GM12874 (cell line): ENCODE measurements at regions not wholly inside any gene's neighbourhood (a gene's known extent, or its start where the extent isn't known, plus 50 kb on each side); places are given as distances from the start of the nearest gene placed in this dataset.

Experiments
- TF ChIP-seq, protein P1 (sequence below): IDR thresholded peaks from 2 replicates; pipeline ENCODE4 v1.5.1; 2011; ENCODE audit warnings: low read depth, mild to moderate bottlenecking, control low read depth, low read length, moderate library complexity; ENCODE audit not compliant: insufficient read depth

DNA sequence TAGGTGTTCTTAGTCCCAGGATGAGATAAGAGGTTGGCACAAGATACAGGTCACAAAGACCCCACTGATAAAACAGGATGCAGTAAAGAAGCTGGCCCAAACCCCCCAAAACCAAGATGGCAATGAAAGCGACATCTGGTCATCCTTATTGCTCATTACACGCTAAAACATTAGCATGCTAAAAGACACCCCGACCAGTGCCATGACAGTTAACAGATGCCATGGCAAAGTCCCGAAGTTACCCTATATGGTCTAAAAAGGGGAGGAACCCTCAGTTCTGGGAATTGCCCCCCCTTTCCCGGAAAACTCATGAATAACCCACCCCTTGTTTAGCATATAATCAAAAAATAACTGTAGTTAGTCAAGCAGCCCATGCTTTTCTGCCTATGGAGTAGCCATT, 251.1 kb downstream of the SLC4A3 start:
- TF ChIP-seq, protein P1, sequence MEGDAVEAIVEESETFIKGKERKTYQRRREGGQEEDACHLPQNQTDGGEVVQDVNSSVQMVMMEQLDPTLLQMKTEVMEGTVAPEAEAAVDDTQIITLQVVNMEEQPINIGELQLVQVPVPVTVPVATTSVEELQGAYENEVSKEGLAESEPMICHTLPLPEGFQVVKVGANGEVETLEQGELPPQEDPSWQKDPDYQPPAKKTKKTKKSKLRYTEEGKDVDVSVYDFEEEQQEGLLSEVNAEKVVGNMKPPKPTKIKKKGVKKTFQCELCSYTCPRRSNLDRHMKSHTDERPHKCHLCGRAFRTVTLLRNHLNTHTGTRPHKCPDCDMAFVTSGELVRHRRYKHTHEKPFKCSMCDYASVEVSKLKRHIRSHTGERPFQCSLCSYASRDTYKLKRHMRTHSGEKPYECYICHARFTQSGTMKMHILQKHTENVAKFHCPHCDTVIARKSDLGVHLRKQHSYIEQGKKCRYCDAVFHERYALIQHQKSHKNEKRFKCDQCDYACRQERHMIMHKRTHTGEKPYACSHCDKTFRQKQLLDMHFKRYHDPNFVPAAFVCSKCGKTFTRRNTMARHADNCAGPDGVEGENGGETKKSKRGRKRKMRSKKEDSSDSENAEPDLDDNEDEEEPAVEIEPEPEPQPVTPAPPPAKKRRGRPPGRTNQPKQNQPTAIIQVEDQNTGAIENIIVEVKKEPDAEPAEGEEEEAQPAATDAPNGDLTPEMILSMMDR: no peak

DNA sequence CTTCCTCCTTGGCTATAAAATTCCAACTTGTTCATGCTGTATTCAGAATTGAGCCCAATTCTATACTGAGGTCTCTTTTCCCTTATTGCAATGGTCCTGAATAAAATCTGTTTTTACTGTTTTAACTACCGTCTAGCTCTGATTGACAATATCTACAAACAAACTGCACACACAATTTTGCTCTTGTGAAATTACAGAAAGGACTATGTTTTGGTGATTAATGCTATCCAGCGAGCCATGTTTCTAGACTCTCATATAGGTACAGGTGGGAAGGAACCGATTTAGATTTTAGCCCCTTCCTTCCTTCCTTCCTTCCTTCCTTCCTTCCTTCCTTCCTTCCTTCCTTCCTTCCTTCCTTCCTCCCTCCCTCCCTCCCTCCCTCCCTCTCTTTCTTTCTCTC, 254.4 kb downstream of the SLC4A3 start:
- TF ChIP-seq, protein P1: no peak

DNA sequence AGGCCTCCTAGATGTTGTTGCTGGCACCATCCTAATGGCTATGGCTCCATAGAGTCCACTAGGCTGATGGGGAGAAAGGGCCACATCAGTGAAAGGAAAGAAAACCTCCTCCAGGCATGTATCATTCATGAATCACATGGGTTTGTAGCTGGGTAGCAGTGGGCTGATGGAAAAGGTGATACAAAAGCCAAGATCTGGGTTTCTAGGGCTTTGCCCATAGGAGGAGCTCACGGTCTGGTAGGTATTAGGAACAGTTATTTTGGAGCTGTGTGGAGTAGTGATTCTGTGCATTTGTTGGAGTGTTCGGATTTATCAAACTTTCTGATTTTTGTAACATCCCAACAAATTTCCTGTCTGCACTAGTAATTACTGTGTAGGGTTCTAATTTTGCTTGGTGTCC, 259.2 kb downstream of the SLC4A3 start:
- TF ChIP-seq, protein P1: no peak

DNA sequence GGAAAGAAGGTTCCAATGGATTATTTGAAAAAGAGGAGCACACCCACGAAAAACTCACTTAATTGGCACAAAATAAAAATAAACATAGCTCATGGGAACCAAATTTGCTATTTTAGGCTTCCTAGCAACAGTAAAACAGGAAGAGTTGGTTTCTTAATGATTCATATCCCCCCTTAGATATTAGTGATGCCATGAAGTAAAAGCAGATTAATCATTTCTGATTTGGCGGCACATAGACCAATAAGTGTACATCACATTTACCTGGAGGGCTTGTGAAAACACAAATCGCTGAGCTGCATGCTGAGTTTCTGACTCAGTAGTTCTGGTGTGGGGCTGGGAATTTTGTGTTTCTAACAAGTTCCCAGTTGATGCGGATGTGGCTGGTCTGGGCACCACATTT, 260.4 kb downstream of the SLC4A3 start:
- TF ChIP-seq, protein P1: no peak

DNA sequence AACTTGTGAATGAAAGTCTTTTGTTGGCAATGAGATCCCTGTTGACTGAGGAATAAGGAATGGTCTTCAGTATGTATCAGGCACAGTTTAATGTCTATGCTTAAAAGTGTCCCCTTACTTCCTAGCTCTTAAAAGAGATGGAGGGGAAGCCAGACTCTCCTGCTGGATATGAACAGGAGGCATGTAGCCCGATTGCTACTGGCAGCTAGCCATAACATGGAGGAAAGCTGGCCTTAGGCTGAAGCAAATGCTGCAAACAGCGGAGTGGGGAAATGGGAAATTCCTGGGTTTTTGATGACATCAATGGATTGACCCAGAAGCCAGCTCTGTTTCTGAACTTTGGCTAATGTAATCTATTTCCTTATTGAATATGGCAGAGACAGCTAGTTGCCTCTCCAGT, 266.1 kb downstream of the SLC4A3 start:
- TF ChIP-seq, protein P1: no peak

DNA sequence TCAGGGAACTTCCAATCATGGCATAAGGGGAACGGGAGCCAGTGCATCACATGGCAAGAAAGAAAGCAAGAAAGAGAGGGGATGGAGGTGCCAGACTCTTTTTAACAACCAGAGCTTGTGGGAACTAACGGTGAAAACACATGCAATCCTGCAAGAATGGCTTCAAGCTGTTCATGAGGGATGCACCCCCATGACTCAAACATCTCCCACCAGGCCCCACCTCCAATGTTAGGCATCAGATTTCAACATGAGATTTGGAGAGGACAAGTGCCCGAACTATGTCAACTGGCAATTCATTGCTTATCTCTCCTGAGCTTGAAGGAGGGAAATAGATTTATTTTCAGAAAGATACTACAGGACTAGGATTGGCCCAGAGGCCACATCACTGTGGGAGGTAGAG, 270.0 kb downstream of the SLC4A3 start:
- TF ChIP-seq, protein P1: no peak

DNA sequence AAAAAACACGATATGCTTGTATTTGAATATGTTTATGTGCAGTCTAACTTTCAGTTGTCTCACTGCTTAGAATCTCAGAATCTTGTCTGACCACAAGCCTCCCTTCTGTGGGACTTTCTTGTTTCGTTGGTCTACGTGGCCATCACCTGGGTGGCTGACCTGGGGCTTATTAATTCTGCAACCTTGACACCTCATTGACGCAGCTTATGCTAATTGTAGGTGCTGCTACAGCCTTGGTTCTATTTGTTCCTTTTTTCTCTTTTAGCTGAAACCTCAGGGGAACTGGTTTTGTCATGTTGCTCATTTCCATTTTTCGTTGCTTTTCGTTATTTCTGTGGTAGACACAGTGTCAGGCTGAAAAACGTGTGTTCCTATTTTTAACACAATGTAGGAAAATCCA, 273.7 kb downstream of the SLC4A3 start:
- TF ChIP-seq, protein P1: no peak
